GM18511 (cell line): ENCODE measurements at regions not wholly inside any gene's neighbourhood (a gene's known extent, or its start where the extent isn't known, plus 50 kb on each side); places are given as distances from the start of the nearest gene placed in this dataset.
A peak's percentile ranks its signal among the peaks of the same experiment; 100 is the strongest.

Experiments
- ATAC-seq: cut with Tn5 transposase; IDR thresholded peaks from one replicate; pipeline ENCODE4 v1.9.1; 2021; ENCODE audit warnings: mild to moderate bottlenecking, moderate library complexity; ENCODE audit not compliant: unreplicated experiment

DNA sequence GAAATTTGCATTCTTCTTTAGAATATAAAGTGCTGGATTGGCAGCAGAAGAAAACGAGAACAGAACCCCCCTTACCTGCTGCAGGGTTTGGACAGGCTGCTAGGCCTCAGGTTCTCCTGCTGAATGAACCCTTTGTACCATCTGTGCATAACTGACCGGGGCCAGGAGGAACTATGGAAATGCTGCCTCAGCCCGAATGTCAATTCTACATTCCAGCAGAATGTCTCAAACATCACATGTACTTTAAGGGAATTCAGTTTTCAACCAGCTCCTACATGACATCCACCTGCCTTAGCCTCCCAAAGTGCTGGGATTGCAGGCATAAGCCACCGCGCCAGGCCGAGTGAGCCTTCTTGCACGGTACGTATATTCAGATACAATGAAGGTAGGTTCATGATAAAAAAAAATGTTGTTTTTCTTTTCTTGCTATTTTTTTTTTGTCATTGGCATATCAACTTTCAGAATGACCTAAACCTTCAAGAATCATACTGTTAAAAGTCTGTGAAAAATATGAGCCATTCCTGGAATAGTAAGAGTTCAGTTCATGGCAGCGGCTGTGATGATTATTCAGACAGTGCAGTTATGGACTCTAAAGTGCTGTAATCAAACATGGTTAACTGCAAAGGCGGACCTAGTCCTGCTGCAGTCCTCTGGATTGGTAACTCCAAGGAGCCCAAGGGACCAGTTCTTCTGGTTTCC lies 84.4 kb upstream of the TNS3 start:
- no peak for ATAC-seq

DNA sequence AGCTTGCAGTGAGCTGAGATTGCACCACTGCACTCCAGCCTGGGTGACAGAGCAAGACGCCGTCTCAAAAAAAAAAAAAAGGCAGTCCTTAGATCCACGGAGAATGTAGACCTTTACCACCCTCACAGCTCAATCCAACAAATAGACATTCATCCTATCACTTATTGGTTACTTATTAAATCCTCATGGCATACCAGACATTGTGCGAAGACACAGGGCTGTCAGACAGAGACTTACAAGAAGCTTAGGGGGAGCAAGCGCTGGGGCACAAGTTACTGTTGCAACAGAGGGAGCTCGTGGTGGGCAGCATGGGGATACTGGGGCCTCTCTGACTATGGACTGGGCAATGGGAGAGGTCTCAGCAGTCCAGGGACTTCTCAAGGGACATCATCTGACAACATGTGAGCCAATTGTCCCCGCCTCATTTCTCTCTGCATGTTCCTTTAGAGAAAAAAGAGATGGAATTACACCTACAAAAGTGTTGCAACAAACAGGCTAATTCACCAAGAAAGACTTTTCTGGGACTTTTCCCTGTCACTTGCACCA lies 82.8 kb upstream of the TNS3 start:
- ATAC-seq, result no peak

DNA sequence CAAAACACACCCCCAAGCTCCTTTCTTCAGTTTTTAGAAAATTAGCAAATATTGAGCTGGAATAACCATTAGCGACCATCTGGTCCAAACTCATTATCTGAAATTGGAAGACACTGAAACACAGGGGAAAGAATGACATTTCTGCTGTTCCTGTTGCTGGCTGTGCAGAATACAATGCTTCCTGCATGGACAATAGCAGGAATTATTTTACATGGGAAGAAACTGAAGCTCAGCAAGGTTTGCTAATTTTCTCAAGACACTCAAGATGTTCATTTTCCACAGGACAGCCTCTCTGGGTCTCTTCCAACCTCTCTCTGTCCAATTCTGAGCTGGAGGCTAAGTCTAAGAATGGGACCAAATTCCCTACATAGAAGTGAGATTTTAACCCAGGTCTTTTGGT lies 81.9 kb upstream of the TNS3 start:
- no peak for ATAC-seq

- no peak for ATAC-seq
Observed at GRCh38 chr7:47663213-47663612, 81.3 kb upstream of the TNS3 start.

GRCh38 chr7:47661051-47661714 lies 79.3 kb upstream of the TNS3 start:
- ATAC-seq, result peak; percentile 76

- no peak for ATAC-seq
Observed at GRCh38 chr7:47659664-47660462, 78.0 kb upstream of the TNS3 start.

DNA sequence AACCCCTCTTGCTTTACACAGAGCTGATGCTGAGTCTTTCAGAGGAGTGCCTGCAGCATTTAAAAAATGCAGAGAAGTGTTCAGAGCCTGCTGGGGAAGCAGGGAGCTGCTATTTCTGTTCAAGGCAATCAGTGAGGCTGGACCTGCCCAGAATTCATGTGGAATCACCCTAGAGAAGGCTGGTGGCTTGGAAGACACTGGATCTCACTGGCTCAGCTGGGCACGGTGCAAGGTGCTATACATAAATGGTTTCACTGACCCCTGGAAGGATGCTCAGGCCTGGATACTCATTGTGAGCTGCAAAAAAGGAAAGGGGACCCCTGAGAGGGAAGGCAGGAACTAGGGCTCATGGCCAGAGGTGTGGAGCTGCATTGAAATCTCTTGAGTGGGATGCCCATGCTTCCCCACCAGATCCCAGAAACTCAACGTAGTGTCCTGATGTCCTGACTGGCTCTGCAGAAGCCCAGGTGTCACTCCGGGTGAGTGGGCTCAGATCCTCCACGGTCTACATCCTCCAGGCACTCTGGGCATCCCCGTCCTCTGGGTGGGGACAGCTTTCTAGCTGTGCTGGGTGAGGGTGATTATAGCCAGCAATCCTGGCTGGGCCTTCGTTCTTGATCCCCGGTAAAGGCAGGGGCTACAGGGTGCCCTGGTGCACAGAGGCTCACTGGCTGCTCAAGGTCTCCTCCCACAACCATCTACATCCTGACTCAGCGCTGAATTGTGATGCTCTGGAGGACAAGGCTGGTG lies 77.2 kb upstream of the TNS3 start:
- no peak for ATAC-seq

DNA sequence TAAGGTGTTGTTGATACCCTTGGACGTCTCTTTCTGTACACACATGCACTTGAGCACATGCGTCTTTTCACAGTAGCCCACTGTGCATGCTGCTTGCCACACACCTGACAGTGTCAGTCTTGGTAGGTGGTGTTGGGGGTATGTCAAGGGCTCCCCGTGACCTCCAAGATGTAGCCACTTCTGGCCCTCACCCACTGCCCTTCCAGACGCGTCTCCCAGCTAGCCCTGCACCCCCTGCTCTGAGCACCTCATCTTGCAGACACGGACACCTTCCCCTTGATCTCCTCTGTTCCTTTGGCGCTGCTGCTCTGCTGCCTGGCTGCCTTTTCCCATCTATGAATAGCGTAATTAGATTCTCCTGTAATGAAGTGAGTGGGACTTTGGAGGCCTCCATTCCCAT lies 75.2 kb upstream of the TNS3 start:
- no peak for ATAC-seq

DNA sequence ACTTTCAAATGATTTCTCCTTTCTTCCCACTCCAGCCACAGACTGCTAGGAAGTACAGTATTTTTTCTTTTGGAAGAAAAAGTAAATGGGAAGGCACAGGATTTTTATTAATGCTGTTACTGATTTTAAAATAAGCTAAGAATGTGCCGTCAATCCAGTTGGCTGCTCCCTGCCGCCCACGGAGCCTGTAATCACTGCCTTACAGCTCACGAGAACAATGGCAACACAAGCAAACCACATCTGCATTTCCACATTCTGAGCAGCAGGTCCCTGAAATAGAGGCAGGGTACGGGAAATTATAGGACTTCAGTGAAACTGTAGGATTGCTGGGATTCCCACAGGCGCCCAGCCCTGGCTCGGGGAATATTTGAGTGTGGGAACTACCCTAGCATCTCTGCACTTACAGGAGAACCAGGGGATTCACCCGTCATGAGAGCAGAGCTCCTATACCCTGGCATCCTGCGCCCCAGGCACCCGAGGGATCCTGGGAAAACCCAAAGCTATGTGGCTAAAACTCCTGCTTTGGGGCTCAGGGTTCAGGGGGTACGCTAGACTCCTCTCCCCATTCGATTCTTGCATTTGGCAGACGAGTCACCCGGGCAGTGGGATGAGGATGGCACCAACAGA lies 72.9 kb upstream of the TNS3 start:
- ATAC-seq, result no peak

- no peak for ATAC-seq
Observed at GRCh38 chr7:47653550-47654411, 71.9 kb upstream of the TNS3 start.

DNA sequence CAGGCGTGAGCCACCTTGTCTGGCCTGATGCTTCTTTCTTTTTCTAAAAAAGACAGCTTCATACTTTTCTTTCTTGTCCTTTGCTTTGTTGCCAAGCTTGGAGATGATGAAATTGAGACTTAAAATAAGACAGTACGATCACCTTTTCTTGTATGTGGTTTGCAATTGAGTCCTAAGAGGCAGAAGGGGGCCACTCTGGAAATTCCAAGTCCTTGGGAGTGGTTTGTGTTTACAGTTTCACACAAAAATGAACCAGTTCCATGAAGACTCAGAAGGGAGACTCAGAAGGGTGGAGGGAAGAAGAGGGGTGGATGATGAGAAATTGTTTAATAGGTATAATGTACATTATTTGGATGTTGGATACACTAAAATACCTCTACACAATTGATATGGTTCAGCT lies 70.7 kb upstream of the TNS3 start:
- ATAC-seq, result no peak

DNA sequence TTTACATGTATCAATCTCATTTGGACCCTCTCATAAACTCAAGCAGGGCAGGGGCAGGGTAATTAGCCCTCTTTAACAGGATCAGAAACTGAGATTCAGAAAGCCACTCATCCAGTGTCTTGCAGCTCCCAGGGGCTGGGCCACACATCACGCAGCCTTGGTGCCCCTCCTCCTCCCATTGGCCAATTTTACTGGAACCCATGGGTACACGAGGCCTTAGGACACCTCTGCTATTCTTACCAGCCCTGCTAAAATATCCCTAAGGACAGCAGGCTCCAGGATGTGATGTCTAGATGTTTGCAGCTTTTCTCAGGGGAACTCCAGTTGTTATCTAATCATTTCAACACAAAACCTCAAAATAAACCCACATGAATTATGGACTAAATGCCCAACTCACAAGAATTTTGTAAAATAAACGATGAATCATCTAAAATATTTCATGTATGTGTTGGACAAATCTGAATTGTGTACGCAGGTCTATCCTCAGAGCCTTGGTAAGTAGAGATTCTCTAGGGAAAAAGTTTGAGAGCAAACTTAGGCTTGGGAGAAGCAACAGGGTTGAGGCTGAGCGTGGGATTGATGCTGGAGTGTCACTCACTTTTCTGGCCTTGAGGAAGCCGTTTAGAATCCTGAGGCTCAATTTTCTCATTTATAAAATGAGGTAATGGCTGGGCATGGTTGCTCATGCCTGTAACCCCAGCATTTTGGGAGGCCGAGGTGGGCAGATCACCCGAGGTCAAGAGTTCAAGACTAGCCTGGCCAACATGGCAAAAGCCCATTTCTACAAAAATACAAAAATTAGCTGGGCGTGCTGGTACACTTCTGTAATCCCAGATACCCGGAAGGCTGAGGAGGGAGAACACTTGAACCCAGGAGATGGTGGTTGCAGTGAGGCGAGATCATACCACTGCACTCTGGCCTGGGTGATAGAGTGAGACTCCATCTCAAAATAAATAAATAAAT lies 69.7 kb upstream of the TNS3 start:
- ATAC-seq, result no peak

- ATAC-seq, result no peak
Observed at GRCh38 chr7:47649919-47650318, 68.0 kb upstream of the TNS3 start.

DNA sequence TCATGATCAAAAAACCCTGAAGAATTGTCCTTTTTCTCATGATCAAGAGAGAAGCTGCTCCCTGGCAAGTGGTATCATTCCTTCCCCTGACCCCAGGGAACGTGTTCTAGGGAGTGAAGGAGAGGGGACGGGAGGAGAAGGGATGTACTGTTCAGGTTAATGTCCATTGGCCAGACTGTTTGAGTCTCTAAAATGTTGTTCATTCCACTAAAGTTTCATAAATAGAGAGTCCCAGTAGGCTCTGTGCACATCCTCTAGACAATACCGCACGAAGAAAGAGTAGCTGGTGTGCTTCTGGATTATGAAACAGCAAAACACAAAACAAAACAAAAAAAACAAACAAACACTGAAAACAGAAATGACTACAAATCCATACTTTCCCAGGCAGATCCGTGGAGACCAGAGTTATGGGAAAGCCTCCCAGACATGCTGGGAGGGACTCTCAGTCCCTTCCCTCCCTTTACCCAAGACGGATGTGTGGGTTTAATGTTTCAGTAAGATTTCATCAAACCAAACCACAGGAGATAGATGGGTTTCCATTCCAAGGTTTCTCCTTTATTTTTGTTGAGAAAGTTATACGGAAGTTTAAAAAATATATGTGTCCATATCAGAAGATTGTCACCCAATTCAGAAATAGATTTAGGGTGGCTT lies 66.5 kb upstream of the TNS3 start:
- ATAC-seq, result no peak

GRCh38 chr7:47647918-47648250 lies 66.0 kb upstream of the TNS3 start:
- no peak for ATAC-seq

- ATAC-seq, result peak; percentile 92
Observed at GRCh38 chr7:47647181-47647917, 65.4 kb upstream of the TNS3 start.

DNA sequence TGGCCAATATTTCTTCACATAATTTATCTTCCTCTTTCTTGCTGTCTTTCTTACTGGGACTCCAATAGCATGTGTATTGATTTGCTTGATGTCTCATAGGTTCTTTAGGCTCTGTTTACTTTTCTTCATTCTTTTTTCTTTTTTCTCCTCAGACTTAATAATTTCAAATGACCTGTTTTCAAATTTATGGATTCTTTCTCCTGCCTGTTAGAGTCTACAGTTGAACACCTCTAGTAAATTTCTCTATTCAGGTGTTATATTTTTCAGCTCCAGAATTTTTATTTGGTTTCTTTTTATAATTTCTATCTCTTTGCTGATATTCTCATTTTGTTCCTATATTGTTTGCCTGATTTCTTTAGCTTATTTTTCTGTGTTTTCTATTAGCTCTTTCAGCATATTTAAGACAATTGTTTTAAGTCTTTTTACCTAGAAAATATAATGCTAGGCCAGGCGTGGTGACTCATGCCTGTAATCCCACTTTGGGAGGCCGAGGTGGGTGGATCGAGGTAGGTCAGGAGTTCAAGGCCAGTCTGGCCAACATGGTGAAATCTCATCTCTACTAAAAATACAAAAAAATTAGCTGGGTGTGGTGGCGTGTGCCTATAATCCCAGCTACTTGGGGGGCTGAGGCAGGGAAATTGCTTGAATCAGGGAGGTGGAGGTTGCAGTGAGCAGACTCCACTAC lies 61.9 kb upstream of the TNS3 start:
- ATAC-seq, result no peak
